Neuronal stem cell (in vitro differentiated cells): ENCODE measurements at regions not wholly inside any gene's neighbourhood (a gene's known extent, or its start where the extent isn't known, plus 50 kb on each side); places are given as distances from the start of the nearest gene placed in this dataset.
"Not testable (repeated sequence)": the region's sequence is repeated elsewhere in the genome, so short reads cannot be mapped to it uniquely, and the experiment has no call there.

Experiments
- DNase-seq: peaks from one replicate; pipeline ENCODE4 v3.0.0-alpha.2; 2013; ENCODE audit warnings: low spot score
- H2AFZ ChIP-seq: one replicate; pipeline ENCODE4 v1.6.1; 2013; ENCODE audit warnings: mild to moderate bottlenecking, low read length, inconsistent platforms
- H2AK5ac ChIP-seq: 2 replicates; pipeline ENCODE4 v1.6.1; 2013; ENCODE audit warnings: low read depth, mild to moderate bottlenecking, inconsistent platforms, low read length, moderate library complexity, mixed read lengths
- H2BK120ac ChIP-seq: 2 replicates; pipeline ENCODE4 v1.6.1; 2013; ENCODE audit warnings: low read depth, mild to moderate bottlenecking, inconsistent platforms, low read length, moderate library complexity, mixed read lengths
- H2BK12ac ChIP-seq: one replicate; pipeline ENCODE4 v1.6.1; 2013; ENCODE audit warnings: low read length, inconsistent platforms
- H2BK15ac ChIP-seq: 2 replicates; pipeline ENCODE4 v1.6.1; 2013; ENCODE audit warnings: mild to moderate bottlenecking, low read length, inconsistent platforms, mixed read lengths
- H2BK5ac ChIP-seq: one replicate; pipeline ENCODE4 v1.6.1; 2013; ENCODE audit warnings: inconsistent platforms, mild to moderate bottlenecking, low read length, moderate library complexity
- H3K14ac ChIP-seq: one replicate; pipeline ENCODE4 v1.6.1; 2013; ENCODE audit warnings: low read length, inconsistent platforms
- H3K18ac ChIP-seq: 2 replicates; pipeline ENCODE4 v1.6.1; 2013; ENCODE audit warnings: low read length, inconsistent platforms
- H3K23ac ChIP-seq: 2 replicates; pipeline ENCODE4 v1.6.1; 2013; ENCODE audit warnings: low read depth, mild to moderate bottlenecking, mixed read lengths, low read length, inconsistent platforms; ENCODE audit not compliant: poor library complexity
- H3K27ac ChIP-seq: replicated peaks from 3 replicates; pipeline ENCODE4 v1.5.1; 2013; ENCODE audit warnings: low read length, inconsistent platforms
- H3K27me3 ChIP-seq, 3 experiments: 2 replicates each; pipeline ENCODE4 v1.6.1; 2013; ENCODE audit warnings: low read length in 3 of 3, mild to moderate bottlenecking in 2 of 3, inconsistent platforms in 1 of 3, low read depth in 1 of 3, mixed read lengths in 1 of 3, moderate library complexity in 1 of 3; ENCODE audit not compliant: control insufficient read depth in 3 of 3, insufficient read depth in 3 of 3
- H3K36me3 ChIP-seq, 2 donors: replicated peaks in 1 of 2; 2 replicates each; pipeline ENCODE4 v1.6.1; 2013; ENCODE audit warnings: low read length in 2 of 2; ENCODE audit not compliant: control insufficient read depth in 2 of 2, insufficient read depth in 2 of 2
- H3K4ac ChIP-seq: 2 replicates; pipeline ENCODE4 v1.6.1; 2013; ENCODE audit warnings: inconsistent platforms, mild to moderate bottlenecking, low read length, moderate library complexity
- H3K4me1 ChIP-seq, 2 donors: 1 replicate in 1 of 2; 2 replicates in 1 of 2; pipeline ENCODE4 v1.6.1; 2013; ENCODE audit warnings: low read length in 2 of 2, low read depth in 1 of 2; ENCODE audit not compliant: control insufficient read depth in 2 of 2, insufficient read depth in 1 of 2
- H3K4me2 ChIP-seq: one replicate; pipeline ENCODE4 v1.6.1; 2013; ENCODE audit warnings: mild to moderate bottlenecking, low read length, inconsistent platforms; ENCODE audit not compliant: insufficient read depth, poor library complexity, severe bottlenecking
- H3K4me3 ChIP-seq, 2 donors: 2 replicates each; pipeline ENCODE4 v1.5.1; 2013; ENCODE audit warnings: low read length in 2 of 2, mild to moderate bottlenecking in 2 of 2, inconsistent platforms in 1 of 2, moderate library complexity in 1 of 2
- H3K79me1 ChIP-seq: one replicate; pipeline ENCODE4 v1.6.1; 2013; ENCODE audit warnings: low read depth, mild to moderate bottlenecking, inconsistent platforms, low read length, moderate library complexity
- H3K9ac ChIP-seq: one replicate; pipeline ENCODE4 v1.6.1; 2013; ENCODE audit warnings: mild to moderate bottlenecking, low read depth, low read length, inconsistent platforms; ENCODE audit not compliant: poor library complexity
- H3K9me3 ChIP-seq, 2 donors: replicated peaks in 1 of 2; 2 replicates each; pipeline versions ENCODE3 to v1.6.1; 2013; ENCODE audit warnings: low read length in 2 of 2, mild to moderate bottlenecking in 2 of 2, inconsistent platforms in 1 of 2, low read depth in 1 of 2, mixed read lengths in 1 of 2, moderate library complexity in 1 of 2; ENCODE audit not compliant: control insufficient read depth in 2 of 2, insufficient read depth in 1 of 2
- H4K8ac ChIP-seq: one replicate; pipeline ENCODE4 v1.6.1; 2013; ENCODE audit warnings: low read depth, mild to moderate bottlenecking, inconsistent platforms, low read length, moderate library complexity
- H4K91ac ChIP-seq: one replicate; pipeline ENCODE4 v1.6.1; 2013; ENCODE audit warnings: low read length, low read depth, mild to moderate bottlenecking, inconsistent platforms; ENCODE audit not compliant: poor library complexity
- WGBS, 2 donors: extraction: QIAGEN DNeasy Blood & Tissue Kit; methylation state at CpG; one replicate each; pipeline ENCODE4 v1.1.7; 2013; ENCODE audit warnings: missing lambda C conversion rate in 2 of 2, mixed read lengths in 1 of 2; ENCODE audit not compliant: insufficient read length in 2 of 2, insufficient replicate concordance in 1 of 2; ENCODE audit errors: extremely low coverage in 2 of 2; 5-methylcytosine and 5-hydroxymethylcytosine counted together

GRCh38 chr2:143991596-143991995 lies 528.3 kb downstream of the ZEB2 start:
- not testable (repeated sequence) for H4K8ac ChIP-seq, H3K27me3 ChIP-seq, DNase-seq, H2BK120ac ChIP-seq, H3K4me2 ChIP-seq, H3K18ac ChIP-seq, H4K91ac ChIP-seq, H3K4me1 ChIP-seq, H3K79me1 ChIP-seq, H3K36me3 ChIP-seq, H3K9ac ChIP-seq, H2BK15ac ChIP-seq, H2AFZ ChIP-seq, H3K4me3 ChIP-seq, H3K27ac ChIP-seq, H2BK12ac ChIP-seq, H3K4ac ChIP-seq, H3K23ac ChIP-seq, H2BK5ac ChIP-seq, H3K14ac ChIP-seq, H3K9me3 ChIP-seq, H2AK5ac ChIP-seq
- WGBS, 2 donors: no CpG with 5 or more reads among the region's 30 CpGs

DNA sequence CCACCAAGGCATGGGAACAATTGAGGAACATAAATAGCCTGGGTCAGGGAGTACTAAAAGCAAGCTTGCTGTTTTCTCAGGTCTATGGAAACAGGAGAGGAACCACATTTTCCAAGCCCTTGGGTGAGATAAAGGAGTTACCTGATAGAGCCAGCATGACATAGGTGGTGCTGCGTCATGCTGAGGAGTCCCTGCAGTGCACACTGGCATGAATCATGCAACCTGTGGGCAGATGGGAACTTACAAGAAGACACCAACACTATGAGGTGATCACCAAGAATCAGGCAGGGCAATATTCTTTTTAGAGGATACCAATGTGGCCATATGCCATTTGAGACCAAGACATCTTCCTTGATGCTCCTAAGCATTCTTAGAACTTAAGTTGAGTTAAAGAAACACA lies 531.8 kb downstream of the ZEB2 start:
- Histone ChIP-seq H2BK5ac (no peak overlapping the region), H3K27ac (no peak overlapping the region), H2BK12ac (no peak overlapping the region), H3K4me2 (no peak overlapping the region), H2AFZ (no peak overlapping the region), H4K91ac (no peak overlapping the region), H3K9me3 (peaks cover 9 to 12% of the 10 kb centered on the region in 2 donors), H2BK120ac (no peak overlapping the region), H2AK5ac (no peak overlapping the region), H3K4me3 (no peak overlapping the region), H3K27me3 (no peaks in the 10 kb centered on the region), H3K18ac (no peak overlapping the region), H4K8ac (no peak overlapping the region), H3K4ac (no peak overlapping the region), H3K14ac (no peak overlapping the region), H3K36me3 (no peaks in the 10 kb centered on the region), H3K4me1 (no peaks in the 10 kb centered on the region), H3K79me1 (no peaks in the 10 kb centered on the region), H3K9ac (no peak overlapping the region), H2BK15ac (no peak overlapping the region), H3K23ac (no peak overlapping the region)
- no CpG with 5 or more reads among the region's 1 CpG for WGBS, 2 donors
- no peak for DNase-seq

- Histone ChIP-seq H2AK5ac (no peak overlapping the region), H2BK5ac (no peak overlapping the region), H3K36me3 (no peaks in the 10 kb centered on the region), H3K9me3 (peaks cover 6 to 12% of the 10 kb centered on the region in 2 donors), H3K4ac (no peak overlapping the region), H3K4me1 (no peaks in the 10 kb centered on the region), H3K27ac (no peak overlapping the region), H4K8ac (no peak overlapping the region), H3K4me3 (no peak overlapping the region), H3K9ac (no peak overlapping the region), H2AFZ (no peak overlapping the region), H3K79me1 (no peaks in the 10 kb centered on the region), H3K4me2 (no peak overlapping the region), H3K18ac (no peak overlapping the region), H3K14ac (no peak overlapping the region), H3K23ac (no peak overlapping the region), H4K91ac (no peak overlapping the region), H2BK12ac (no peak overlapping the region), H2BK120ac (no peak overlapping the region), H2BK15ac (no peak overlapping the region), H3K27me3 (no peaks in the 10 kb centered on the region)
- no peak for DNase-seq
- WGBS, 2 donors: no CpG with 5 or more reads among the region's 2 CpGs
Measured at GRCh38 chr2:143981428-143981827, 538.5 kb downstream of the ZEB2 start.

DNA sequence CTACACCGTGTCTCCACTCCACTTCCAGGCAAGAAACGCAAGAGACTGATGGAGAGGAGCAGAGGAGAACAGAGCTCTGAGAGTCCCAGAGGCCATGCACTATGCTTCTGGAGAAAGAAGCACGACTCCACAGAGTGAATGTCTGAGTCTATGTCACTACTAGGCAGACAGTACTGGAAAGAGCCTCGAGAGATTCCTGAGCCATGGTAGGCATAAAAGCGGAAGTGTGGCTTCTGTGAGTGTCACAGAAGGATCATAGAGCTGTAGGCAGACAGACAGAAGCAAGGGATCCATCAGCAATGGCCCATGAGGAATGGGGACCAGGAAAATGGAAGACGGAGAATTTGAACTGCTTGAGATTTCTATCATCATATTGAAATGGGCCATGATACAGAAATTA lies 542.6 kb downstream of the ZEB2 start:
- Histone ChIP-seq H3K4me1 (no peaks in the 10 kb centered on the region), H2AK5ac (no peak overlapping the region), H3K23ac (no peak overlapping the region), H2BK120ac (no peak overlapping the region), H3K36me3 (no peaks in the 10 kb centered on the region), H4K8ac (no peak overlapping the region), H2BK15ac (no peak overlapping the region), H3K9ac (no peak overlapping the region), H3K79me1 (no peaks in the 10 kb centered on the region), H3K14ac (no peak overlapping the region), H3K4me3 (no peak overlapping the region), H3K18ac (no peak overlapping the region), H4K91ac (no peak overlapping the region), H2BK5ac (no peak overlapping the region), H2AFZ (no peak overlapping the region), H3K27ac (no peak overlapping the region), H2BK12ac (no peak overlapping the region), H3K9me3 (no peaks in the 10 kb centered on the region), H3K4ac (no peak overlapping the region), H3K4me2 (no peak overlapping the region), H3K27me3 (no peaks in the 10 kb centered on the region)
- WGBS, 2 donors: no CpG with 5 or more reads among the region's 6 CpGs
- DNase-seq: no peak
